ENCODE measurements at regions not wholly inside any gene's neighbourhood (a gene's known extent, or its start where the extent isn't known, plus 50 kb on each side); places are given as distances from the start of the nearest gene placed in this dataset.

DNA sequence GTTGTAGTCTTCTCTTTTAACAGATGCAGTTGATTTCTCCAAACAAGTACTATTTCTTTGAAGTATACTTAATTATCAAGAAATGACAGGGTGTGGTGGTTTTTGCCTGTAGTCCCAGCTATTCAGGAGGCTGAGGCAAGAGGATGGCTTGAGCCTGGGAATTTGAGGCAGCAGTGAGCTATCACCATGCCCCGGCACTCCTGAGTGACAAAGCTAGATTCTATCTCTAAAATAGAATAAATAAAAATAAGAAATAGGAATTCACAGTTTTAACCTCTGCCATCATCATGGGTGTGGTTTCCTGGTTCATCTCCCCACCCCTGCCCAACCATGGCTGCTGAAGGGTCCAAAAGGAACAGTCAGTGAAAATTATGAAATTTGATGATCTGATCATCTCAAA, 290.2 kb upstream of the FLRT2 start:
- DNase-seq = no peak
- ATAC-seq = no peak
- Histone ChIP-seq H3K4me1 (no peaks in the 10 kb centered on the region), H3K27ac (no peak overlapping the region), H3K4me3 (no peak overlapping the region), H3K9me3 (no peaks in the 10 kb centered on the region), H3K27me3 (ENCODE audit: low read depth) (no peaks in the 10 kb centered on the region), H3K36me3 (no peaks in the 10 kb centered on the region)
- TF ChIP-seq, protein P1, sequence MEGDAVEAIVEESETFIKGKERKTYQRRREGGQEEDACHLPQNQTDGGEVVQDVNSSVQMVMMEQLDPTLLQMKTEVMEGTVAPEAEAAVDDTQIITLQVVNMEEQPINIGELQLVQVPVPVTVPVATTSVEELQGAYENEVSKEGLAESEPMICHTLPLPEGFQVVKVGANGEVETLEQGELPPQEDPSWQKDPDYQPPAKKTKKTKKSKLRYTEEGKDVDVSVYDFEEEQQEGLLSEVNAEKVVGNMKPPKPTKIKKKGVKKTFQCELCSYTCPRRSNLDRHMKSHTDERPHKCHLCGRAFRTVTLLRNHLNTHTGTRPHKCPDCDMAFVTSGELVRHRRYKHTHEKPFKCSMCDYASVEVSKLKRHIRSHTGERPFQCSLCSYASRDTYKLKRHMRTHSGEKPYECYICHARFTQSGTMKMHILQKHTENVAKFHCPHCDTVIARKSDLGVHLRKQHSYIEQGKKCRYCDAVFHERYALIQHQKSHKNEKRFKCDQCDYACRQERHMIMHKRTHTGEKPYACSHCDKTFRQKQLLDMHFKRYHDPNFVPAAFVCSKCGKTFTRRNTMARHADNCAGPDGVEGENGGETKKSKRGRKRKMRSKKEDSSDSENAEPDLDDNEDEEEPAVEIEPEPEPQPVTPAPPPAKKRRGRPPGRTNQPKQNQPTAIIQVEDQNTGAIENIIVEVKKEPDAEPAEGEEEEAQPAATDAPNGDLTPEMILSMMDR (IDR thresholded peaks at IDR 0.05) = no peak
- intact Hi-C loops (cut with DNase I) = no loop called here

DNA sequence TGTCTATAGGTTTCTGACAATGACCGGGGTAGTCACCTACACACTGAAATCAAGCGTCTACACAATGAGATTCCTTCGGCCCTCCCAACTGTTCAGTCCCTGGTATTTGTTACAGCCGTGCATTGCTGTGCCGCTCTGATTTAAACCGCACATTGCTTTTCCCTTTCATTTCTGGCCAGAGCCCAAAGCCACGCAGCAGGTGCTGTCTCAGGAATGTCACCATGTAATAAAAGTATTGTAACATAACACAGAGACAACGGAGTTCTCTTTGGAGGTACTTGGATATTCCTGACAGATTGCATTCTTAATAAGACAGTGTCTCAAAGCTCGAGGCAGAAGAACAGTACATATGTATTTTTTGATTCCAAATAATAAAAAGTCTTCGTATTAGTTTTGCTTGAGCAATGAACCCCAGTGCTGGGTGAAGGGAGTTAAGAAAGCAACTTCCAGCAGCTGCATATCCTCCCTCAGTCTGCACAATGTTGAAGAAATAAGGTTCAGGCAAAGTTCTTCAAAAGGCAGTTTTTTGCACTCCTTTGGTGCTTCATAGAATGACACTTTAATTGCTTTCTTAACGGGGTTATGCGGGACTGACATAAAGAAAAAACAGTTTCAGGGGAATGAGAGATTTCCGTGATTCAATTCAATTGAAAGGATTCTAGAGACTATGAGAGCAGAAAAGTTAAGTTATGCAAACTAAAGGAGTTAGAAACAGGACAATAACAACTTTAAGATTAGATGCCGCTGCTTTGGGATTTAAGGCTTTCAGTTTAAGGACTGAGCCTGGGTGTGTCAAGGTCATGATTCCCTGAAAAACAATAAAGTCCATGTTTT, 288.7 kb upstream of the FLRT2 start:
- Histone ChIP-seq H3K27ac (no peak overlapping the region), H3K9me3 (no peaks in the 10 kb centered on the region), H3K4me3 (no peak overlapping the region), H3K27me3 (ENCODE audit: low read depth) (no peaks in the 10 kb centered on the region), H3K36me3 (no peaks in the 10 kb centered on the region), H3K4me1 (no peaks in the 10 kb centered on the region)
- ATAC-seq = no peak
- no peak for DNase-seq
- TF ChIP-seq, protein P1 (IDR thresholded peaks at IDR 0.05) = no peak
- intact Hi-C loops (cut with DNase I) = no loop called here

DNA sequence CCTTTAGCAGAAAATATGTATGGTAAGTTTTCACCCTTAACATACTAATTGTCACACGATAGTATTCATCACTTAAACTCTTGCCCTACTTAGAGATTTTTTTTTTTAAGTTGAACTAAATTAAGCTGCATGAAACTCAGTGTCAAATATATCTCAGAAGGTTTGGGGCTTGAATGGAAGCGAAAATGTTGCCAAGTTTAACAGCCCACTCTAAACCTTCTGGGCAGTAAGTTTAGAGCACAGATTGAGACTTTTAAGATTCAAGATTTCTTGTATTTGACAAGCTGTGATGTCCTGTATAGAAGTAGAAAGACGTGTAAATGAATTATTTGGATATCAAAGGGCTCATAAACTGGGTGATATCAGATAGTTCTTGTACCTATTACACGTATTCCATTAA, 287.3 kb upstream of the FLRT2 start:
- H3K9me3 ChIP-seq = no peaks in the 10 kb centered on the region
- H3K4me3 ChIP-seq = no peak overlapping the region
- TF ChIP-seq, protein P1 (IDR thresholded peaks at IDR 0.05) = no peak
- H3K4me1 ChIP-seq = no peaks in the 10 kb centered on the region
- intact Hi-C loops (cut with DNase I) = no loop called here
- no peaks in the 10 kb centered on the region for H3K36me3 ChIP-seq
- ATAC-seq = no peak
- H3K27me3 ChIP-seq (ENCODE audit: low read depth) = no peaks in the 10 kb centered on the region
- no peak for DNase-seq
- no peak overlapping the region for H3K27ac ChIP-seq

DNA sequence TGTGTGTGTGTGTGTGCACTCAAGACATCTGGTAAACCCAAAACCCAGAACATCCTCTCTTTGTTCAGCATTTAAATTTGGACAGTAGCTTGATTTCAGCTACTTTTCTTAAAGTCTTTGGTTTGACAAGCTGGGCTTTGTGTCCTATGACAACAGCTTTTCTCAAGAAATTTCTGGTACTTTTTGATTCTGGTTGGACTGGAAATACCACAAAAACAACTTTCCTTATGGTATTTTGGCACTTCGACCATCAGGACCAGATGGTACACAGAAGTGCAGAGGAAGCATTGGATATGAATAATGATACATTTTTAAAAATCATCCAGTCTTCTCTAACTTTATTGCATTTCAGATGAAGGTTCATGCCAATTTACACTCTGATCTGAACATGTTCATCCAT, 286.6 kb upstream of the FLRT2 start:
- TF ChIP-seq, protein P1 (IDR thresholded peaks at IDR 0.05) = no peak
- DNase-seq = no peak
- intact Hi-C loops (cut with DNase I) = no loop called here

DNA sequence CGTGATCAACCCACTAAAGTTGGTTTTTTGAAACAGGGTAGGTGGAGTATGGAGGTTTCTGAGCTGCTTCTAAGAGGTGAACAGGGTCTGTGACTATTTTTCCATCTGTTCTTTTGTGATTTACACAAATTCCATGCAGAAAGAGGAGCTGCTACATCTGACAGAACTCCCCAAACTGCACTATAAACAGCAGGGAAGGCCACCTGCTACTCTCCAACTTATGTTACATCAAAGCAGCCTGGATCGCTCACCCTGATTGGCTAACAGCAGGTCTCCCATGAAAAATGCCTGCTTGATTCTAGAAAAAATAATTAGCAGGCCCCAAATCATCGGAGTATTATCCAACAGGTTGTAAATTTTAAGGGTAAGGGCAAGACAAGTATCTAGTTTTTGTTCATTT, 282.9 kb upstream of the FLRT2 start:
- Histone ChIP-seq H3K4me1 (no peaks in the 10 kb centered on the region), H3K27me3 (ENCODE audit: low read depth) (no peaks in the 10 kb centered on the region), H3K9me3 (no peaks in the 10 kb centered on the region), H3K4me3 (no peak overlapping the region), H3K27ac (no peak overlapping the region), H3K36me3 (no peaks in the 10 kb centered on the region)
- TF ChIP-seq, protein P1 (IDR thresholded peaks at IDR 0.05) = no peak
- DNase-seq = no peak
- intact Hi-C loops (cut with DNase I) = no loop called here
- ATAC-seq = no peak

More for the DNA sequence above, 286.6 kb upstream of the FLRT2 start:
- Histone ChIP-seq H3K4me1 (no peaks in the 10 kb centered on the region), H3K36me3 (no peaks in the 10 kb centered on the region), H3K9me3 (no peaks in the 10 kb centered on the region), H3K27ac (no peak overlapping the region), H3K4me3 (no peak overlapping the region), H3K27me3 (ENCODE audit: low read depth) (no peaks in the 10 kb centered on the region)
- ATAC-seq = no peak
